ENCODE measurements at regions not wholly inside any gene's neighbourhood (a gene's known extent, or its start where the extent isn't known, plus 50 kb on each side); places are given as distances from the start of the nearest gene placed in this dataset.

DNA sequence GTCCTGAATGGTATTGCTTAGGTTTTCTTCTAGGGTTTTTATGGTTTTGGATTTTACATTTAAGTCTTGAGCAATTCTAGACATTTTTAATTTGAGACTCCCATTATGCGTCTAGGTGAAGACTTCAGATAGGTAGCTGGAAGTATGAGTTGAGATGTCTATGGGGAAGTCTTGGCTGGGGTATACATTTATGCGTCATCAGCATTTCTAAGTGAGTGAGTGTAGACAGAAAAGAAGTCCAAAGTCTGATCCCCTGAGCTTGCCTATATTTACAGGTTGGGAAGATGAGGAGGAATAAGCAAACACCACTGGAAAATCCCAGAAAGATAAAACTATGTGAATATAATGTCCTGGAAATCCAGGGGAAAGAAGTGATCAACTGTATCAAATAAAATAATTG is 68.9 kb downstream of the KCNJ2 start:
- TF ChIP-seq, protein P1, sequence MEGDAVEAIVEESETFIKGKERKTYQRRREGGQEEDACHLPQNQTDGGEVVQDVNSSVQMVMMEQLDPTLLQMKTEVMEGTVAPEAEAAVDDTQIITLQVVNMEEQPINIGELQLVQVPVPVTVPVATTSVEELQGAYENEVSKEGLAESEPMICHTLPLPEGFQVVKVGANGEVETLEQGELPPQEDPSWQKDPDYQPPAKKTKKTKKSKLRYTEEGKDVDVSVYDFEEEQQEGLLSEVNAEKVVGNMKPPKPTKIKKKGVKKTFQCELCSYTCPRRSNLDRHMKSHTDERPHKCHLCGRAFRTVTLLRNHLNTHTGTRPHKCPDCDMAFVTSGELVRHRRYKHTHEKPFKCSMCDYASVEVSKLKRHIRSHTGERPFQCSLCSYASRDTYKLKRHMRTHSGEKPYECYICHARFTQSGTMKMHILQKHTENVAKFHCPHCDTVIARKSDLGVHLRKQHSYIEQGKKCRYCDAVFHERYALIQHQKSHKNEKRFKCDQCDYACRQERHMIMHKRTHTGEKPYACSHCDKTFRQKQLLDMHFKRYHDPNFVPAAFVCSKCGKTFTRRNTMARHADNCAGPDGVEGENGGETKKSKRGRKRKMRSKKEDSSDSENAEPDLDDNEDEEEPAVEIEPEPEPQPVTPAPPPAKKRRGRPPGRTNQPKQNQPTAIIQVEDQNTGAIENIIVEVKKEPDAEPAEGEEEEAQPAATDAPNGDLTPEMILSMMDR (conservative IDR thresholded peaks at IDR 0.05 in 1 of 2, IDR thresholded peaks at IDR 0.05 in 1 of 2; ENCODE audit: extremely low read depth in 1 of 2, insufficient read depth in 1 of 2, low read depth in 1 of 2, low read length in 2 of 2), result no peak
- no peak for TF ChIP-seq EZH2 (IDR thresholded peaks at IDR 0.05; ENCODE audit: borderline replicate concordance, low read length)

All from mammary epithelial cell (primary cell).